Activated CD4-positive, CD25-positive, alpha-beta regulatory T cell treated with anti-CD3 and anti-CD28 coated beads, Interleukin-2, amount 50 U/mL, for 24 hours (primary cell): ENCODE measurements at regions not wholly inside any gene's neighbourhood (a gene's known extent, or its start where the extent isn't known, plus 50 kb on each side); places are given as distances from the start of the nearest gene placed in this dataset.
"Not testable (repeated sequence)": the region's sequence is repeated elsewhere in the genome, so short reads cannot be mapped to it uniquely, and the experiment has no call there.

ENCODE experiments used
- ATAC-seq, 2 donors: fragments of 150-1000 bp; cut with Tn5 transposase; one replicate each; pipeline ENCODE4 v1.10.0; 2021; ENCODE audit warnings: mild to moderate bottlenecking in 1 of 2, moderate library complexity in 1 of 2

- ATAC-seq, result no peak
Measured at GRCh38 chr4:152190907-152191306, 345.0 kb downstream of the FBXW7 start.

GRCh38 chr4:152189451-152190179, 346.3 kb downstream of the FBXW7 start:
- no peak for ATAC-seq

GRCh38 chr4:152188801-152189200, 347.1 kb downstream of the FBXW7 start:
- no peak for ATAC-seq

- no peak for ATAC-seq
Measured at GRCh38 chr4:152187693-152188092, 348.2 kb downstream of the FBXW7 start.

- ATAC-seq, result no peak
Measured at GRCh38 chr4:152185786-152186550, 349.9 kb downstream of the FBXW7 start.

- ATAC-seq, result no peak
Measured at GRCh38 chr4:152181150-152181549, 354.7 kb downstream of the FBXW7 start.

GRCh38 chr4:152180369-152180768, 355.5 kb downstream of the FBXW7 start:
- ATAC-seq, result no peak

- ATAC-seq, result not testable (repeated sequence)
Measured at GRCh38 chr4:152177538-152177937, 358.4 kb downstream of the FBXW7 start.

- no peak for ATAC-seq
Measured at GRCh38 chr4:152176627-152177214, 359.2 kb downstream of the FBXW7 start.

- no peak for ATAC-seq
Measured at GRCh38 chr4:152175586-152175985, 360.3 kb downstream of the FBXW7 start.

- no peak for ATAC-seq
Measured at GRCh38 chr4:152172146-152172545, 363.7 kb downstream of the FBXW7 start.

- no peak for ATAC-seq
Measured at GRCh38 chr4:152171556-152171955, 364.3 kb downstream of the FBXW7 start.

- ATAC-seq, result no peak
Measured at GRCh38 chr4:152169683-152170082, 366.2 kb downstream of the FBXW7 start.

- no peak for ATAC-seq
Measured at GRCh38 chr4:152168987-152169616, 366.8 kb downstream of the FBXW7 start.

- ATAC-seq, result no peak
Measured at GRCh38 chr4:152166567-152166966, 369.3 kb downstream of the FBXW7 start.

- ATAC-seq, result no peak
Measured at GRCh38 chr4:152165846-152166245, 370.0 kb downstream of the FBXW7 start.

GRCh38 chr4:152165146-152165545, 370.7 kb downstream of the FBXW7 start:
- no peak for ATAC-seq

- ATAC-seq, result no peak
Measured at GRCh38 chr4:152164561-152164960, 371.3 kb downstream of the FBXW7 start.

- ATAC-seq, result no peak
Measured at GRCh38 chr4:152162331-152162697, 373.6 kb downstream of the FBXW7 start.

GRCh38 chr4:152161676-152162330, 374.1 kb downstream of the FBXW7 start:
- no peak for ATAC-seq

GRCh38 chr4:152160225-152160800, 375.6 kb downstream of the FBXW7 start:
- no peak for ATAC-seq

- no peak for ATAC-seq
Measured at GRCh38 chr4:152159773-152160172, 376.1 kb downstream of the FBXW7 start.

- ATAC-seq, result no peak
Measured at GRCh38 chr4:152158225-152158624, 377.7 kb downstream of the FBXW7 start.
